PC-3 (cell line): ENCODE measurements at regions not wholly inside any gene's neighbourhood (a gene's known extent, or its start where the extent isn't known, plus 50 kb on each side); places are given as distances from the start of the nearest gene placed in this dataset.

Experiments used
- ATAC-seq: fragments of 200-7000 bp; cut with Tn5 transposase; 2 replicates; pipeline ENCODE4 v1.9.1; 2020; ENCODE audit warnings: mild to moderate bottlenecking, moderate library complexity
- BruUV-seq: library from RNA; stranded (reverse); fragments of 400-500 nt; replicated peaks from 2 replicates; lab custom pipeline; 2021; lab: Mats Ljungman, UMichigan
- CTCF ChIA-PET: fragments of 300-600 bp; sonication (Branson Sonifier 250); formaldehyde crosslinking; loops from one replicate; lab custom pipeline; 2022; ENCODE audit warnings: antibody characterized with exemption; lab: Charles Lee
- POLR2A ChIA-PET: fragments of 300-600 bp; sonication (Branson Sonifier 250); formaldehyde crosslinking; loops from one replicate; lab custom pipeline; 2022; ENCODE audit warnings: antibody characterized with exemption; ENCODE audit not compliant: unreplicated experiment; lab: Charles Lee
- DNase-seq: peaks from one replicate; pipeline ENCODE4 v3.0.0-alpha.2; 2015
- H2AFZ ChIP-seq: fragments of 300-600 bp; sonication (generic); 2 replicates; pipeline ENCODE4 v1.6.0; 2016; ENCODE audit warnings: antibody characterized with exemption, low read length
- H3F3A ChIP-seq: fragments of 300-600 bp; sonication (generic); one replicate; pipeline ENCODE4 v1.6.0; 2017; ENCODE audit warnings: antibody characterized with exemption, low read length, control low read depth, mild to moderate bottlenecking; ENCODE audit not compliant: unreplicated experiment
- H3K27ac ChIP-seq: fragments of 300-600 bp; sonication (generic); 2 replicates; pipeline ENCODE4 v1.5.1; 2016; ENCODE audit warnings: mild to moderate bottlenecking, low read length
- H3K27me3 ChIP-seq: fragments of 300-600 bp; sonication (generic); 2 replicates; pipeline ENCODE4 v1.6.1; 2016; ENCODE audit warnings: low read length, mixed read lengths
- H3K36me3 ChIP-seq: fragments of 300-600 bp; sonication (generic); 2 replicates; pipeline ENCODE4 v1.6.1; 2016; ENCODE audit warnings: low read depth, mixed run types, low read length, mixed read lengths
- H3K4me1 ChIP-seq: fragments of 300-600 bp; sonication (generic); 2 replicates; pipeline ENCODE4 v1.5.1; 2016; ENCODE audit warnings: low read length; ENCODE audit not compliant: insufficient read depth
- H3K4me2 ChIP-seq: fragments of 300-600 bp; sonication (generic); 2 replicates; pipeline ENCODE4 v1.6.0; 2016; ENCODE audit warnings: low read length
- H3K4me3 ChIP-seq: fragments of 300-600 bp; sonication (generic); 2 replicates; pipeline ENCODE4 v1.5.1; 2016; ENCODE audit warnings: mild to moderate bottlenecking, low read length, mixed read lengths
- H3K79me2 ChIP-seq: fragments of 300-600 bp; sonication (generic); 2 replicates; pipeline ENCODE4 v1.6.1; 2017; ENCODE audit warnings: low read length, mixed read lengths
- H3K9ac ChIP-seq: fragments of 300-600 bp; sonication (generic); 2 replicates; pipeline ENCODE4 v1.6.0; 2016; ENCODE audit warnings: mild to moderate bottlenecking, low read length
- H3K9me2 ChIP-seq: fragments of 300-600 bp; sonication (generic); replicated peaks from 2 replicates; pipeline ENCODE4 v1.6.1; 2016; ENCODE audit warnings: mixed run types, low read length, mixed read lengths
- H3K9me3 ChIP-seq: fragments of 300-600 bp; sonication (generic); 2 replicates; pipeline ENCODE4 v1.6.1; 2016; ENCODE audit warnings: low read length, mixed read lengths
- H4K20me1 ChIP-seq: fragments of 300-600 bp; sonication (generic); 2 replicates; pipeline ENCODE4 v1.6.1; 2016; ENCODE audit warnings: low read length, mixed read lengths
- CTCF ChIP-seq: fragments of 300-600 bp; sonication (generic); conservative IDR thresholded peaks from 2 replicates; pipeline ENCODE4 v1.5.1; 2017; ENCODE audit warnings: antibody characterized with exemption, low read depth, mild to moderate bottlenecking, low read length
- EZH2 ChIP-seq: fragments of 300-600 bp; sonication (generic); IDR thresholded peaks from one replicate; pipeline ENCODE4 v1.6.1; 2017; ENCODE audit warnings: antibody characterized with exemption, mild to moderate bottlenecking, low read length; ENCODE audit not compliant: unreplicated experiment
- EZH2phosphoT487 ChIP-seq: fragments of 300-600 bp; sonication (generic); IDR thresholded peaks from 2 replicates; pipeline ENCODE4 v1.6.1; 2018; ENCODE audit warnings: mild to moderate bottlenecking, antibody characterized with exemption, low read length, borderline replicate concordance
- intact Hi-C: fragments of 100-400 bp; cut with micrococcal nuclease; formaldehyde crosslinking; loops from 2 replicates; pipeline ENCODE4 v1.9.0; 2023

DNA sequence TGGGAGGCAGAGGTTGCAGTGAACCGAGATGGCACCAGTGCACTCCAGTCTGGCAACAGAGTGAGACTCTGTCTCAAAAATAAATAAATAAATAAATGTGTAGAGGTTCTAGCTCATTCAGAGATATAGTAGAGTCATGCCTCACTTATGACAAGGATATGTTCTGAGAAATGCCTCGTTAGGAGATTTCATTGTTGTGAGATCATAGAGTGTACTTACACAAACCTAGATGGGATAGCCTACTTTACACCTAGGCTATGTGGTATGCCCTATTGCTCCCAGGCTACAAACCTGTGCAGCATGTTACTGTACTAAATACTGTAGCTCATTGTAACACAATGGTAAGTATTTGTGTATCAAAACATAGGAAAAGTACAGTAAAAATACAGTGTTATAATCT is 155.3 kb upstream of the JUN start:
- Histone ChIP-seq H3K9me3 (no peaks in the 10 kb centered on the region), H3K36me3 (no peaks in the 10 kb centered on the region), H2AFZ (no peak overlapping the region), H3K4me3 (no peak overlapping the region), H3K79me2 (no peaks in the 10 kb centered on the region), H3K4me1 (peaks cover 22% of the 10 kb centered on the region), H3K9ac (no peak overlapping the region), H3K9me2 (no peaks in the 10 kb centered on the region), H3F3A (no peaks in the 10 kb centered on the region), H3K27ac (no peak overlapping the region), H3K4me2 (no peak overlapping the region), H4K20me1 (no peaks in the 10 kb centered on the region), H3K27me3 (no peaks in the 10 kb centered on the region)
- ChIA-PET POLR2A (no interaction called here), CTCF (no interaction called here)
- ATAC-seq (no peak), DNase-seq (no peak)
- TF ChIP-seq EZH2 (no peak), EZH2phosphoT487 (no peak), CTCF (no peak)
- no TSS peak for BruUV-seq
- intact Hi-C loops, result no loop called here

DNA sequence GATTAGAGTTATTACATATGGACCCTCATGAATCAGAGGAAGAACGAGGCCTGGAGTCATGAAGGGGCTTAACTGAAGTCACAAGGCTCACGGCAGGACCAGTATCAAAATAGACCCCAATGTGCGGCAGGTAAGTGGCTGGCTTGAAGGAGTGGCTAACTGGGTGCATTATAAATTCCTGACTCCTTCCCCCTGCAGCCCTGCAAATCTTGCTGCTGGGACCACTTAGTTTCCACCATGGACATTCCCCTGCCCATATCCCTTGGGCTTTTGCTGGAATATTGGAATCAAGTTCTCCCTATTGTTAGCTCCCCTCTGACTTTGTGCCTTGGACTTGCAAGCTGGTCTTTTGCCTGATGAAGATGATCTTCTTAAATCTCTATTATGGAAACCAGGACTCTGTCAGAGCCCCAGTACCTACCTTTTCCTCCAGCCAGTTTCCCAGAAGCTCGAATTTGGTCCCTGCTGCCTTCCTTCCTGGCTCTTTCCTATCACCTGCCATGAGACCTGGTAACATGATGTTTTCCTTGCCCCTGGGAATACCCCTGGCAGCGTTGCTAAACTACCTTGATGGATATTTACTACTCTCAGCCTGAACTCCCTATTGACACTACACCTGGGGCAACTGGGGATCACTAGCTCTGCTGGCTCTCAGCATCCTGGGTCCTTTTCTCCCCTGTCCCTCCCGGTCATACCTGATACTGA is 156.0 kb upstream of the JUN start:
- CTCF ChIA-PET, result no interaction called here
- H3K27ac ChIP-seq, result no peak overlapping the region
- H3K9me3 ChIP-seq, result no peaks in the 10 kb centered on the region
- H3K36me3 ChIP-seq, result no peaks in the 10 kb centered on the region
- H4K20me1 ChIP-seq, result no peaks in the 10 kb centered on the region
- H3K79me2 ChIP-seq, result no peaks in the 10 kb centered on the region
- H3K27me3 ChIP-seq, result no peaks in the 10 kb centered on the region
- no peak overlapping the region for H3K4me3 ChIP-seq
- no peak overlapping the region for H3K9ac ChIP-seq
- BruUV-seq, result no TSS peak
- no peaks in the 10 kb centered on the region for H3F3A ChIP-seq
- TF ChIP-seq EZH2phosphoT487 (no peak), EZH2 (no peak), CTCF (no peak)
- DNase-seq, result no peak
- ATAC-seq, result no peak
- peaks cover 16% of the 10 kb centered on the region for H3K4me1 ChIP-seq
- no peak overlapping the region for H3K4me2 ChIP-seq
- intact Hi-C loops, result no loop called here
- H3K9me2 ChIP-seq, result no peaks in the 10 kb centered on the region
- POLR2A ChIA-PET, result no interaction called here
- H2AFZ ChIP-seq, result no peak overlapping the region
